ENCODE measurements at regions not wholly inside any gene's neighbourhood (a gene's known extent, or its start where the extent isn't known, plus 50 kb on each side); places are given as distances from the start of the nearest gene placed in this dataset.
"Not testable (repeated sequence)": the region's sequence is repeated elsewhere in the genome, so short reads cannot be mapped to it uniquely, and the experiment has no call there.

DNA sequence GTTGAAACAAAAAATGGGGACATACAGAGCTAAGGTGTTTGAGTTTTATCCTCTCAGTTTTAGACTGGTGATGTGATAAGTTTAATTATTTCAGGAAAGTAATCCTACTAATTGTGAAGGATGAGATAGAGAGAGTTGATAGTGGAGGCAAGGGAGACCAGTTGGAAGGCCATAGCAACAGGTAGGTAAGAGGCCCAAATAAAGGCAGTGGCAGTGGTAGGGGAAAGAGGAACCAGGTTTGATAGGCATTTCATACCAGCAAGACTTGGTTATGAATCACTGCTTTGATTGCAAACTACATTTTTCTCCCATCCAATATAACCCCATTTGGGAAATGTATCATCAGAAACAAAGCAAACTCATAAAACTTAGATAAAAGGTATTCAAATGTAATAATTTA, 63.1 kb upstream of the SH3GLB1 start:
- H3K4me1 ChIP-seq (ENCODE audit: low read length): no peaks in the 10 kb centered on the region
- no peaks in the 10 kb centered on the region for H4K20me1 ChIP-seq (ENCODE audit: insufficient read depth, low read length)
- no peak overlapping the region for H3K4me3 ChIP-seq (ENCODE audit: low read length)
- no peak overlapping the region for H3K27ac ChIP-seq (ENCODE audit: low read length)
- no peak overlapping the region for H2AFZ ChIP-seq (ENCODE audit: low read depth, low read length)
- H3K4me2 ChIP-seq (ENCODE audit: low read length): no peak overlapping the region
- no peaks in the 10 kb centered on the region for H3K79me2 ChIP-seq (ENCODE audit: low read length)
- no peaks in the 10 kb centered on the region for H3K27me3 ChIP-seq (ENCODE audit: low read depth, low read length)
- no peak overlapping the region for H3K9ac ChIP-seq (ENCODE audit: low read length)
- no peaks in the 10 kb centered on the region for H3K36me3 ChIP-seq (replicated peaks; ENCODE audit: low read depth, low read length)
- TF ChIP-seq EZH2phosphoT487 (IDR thresholded peaks at IDR 0.05; ENCODE audit: low read depth): no peak
- TF ChIP-seq, protein P1, sequence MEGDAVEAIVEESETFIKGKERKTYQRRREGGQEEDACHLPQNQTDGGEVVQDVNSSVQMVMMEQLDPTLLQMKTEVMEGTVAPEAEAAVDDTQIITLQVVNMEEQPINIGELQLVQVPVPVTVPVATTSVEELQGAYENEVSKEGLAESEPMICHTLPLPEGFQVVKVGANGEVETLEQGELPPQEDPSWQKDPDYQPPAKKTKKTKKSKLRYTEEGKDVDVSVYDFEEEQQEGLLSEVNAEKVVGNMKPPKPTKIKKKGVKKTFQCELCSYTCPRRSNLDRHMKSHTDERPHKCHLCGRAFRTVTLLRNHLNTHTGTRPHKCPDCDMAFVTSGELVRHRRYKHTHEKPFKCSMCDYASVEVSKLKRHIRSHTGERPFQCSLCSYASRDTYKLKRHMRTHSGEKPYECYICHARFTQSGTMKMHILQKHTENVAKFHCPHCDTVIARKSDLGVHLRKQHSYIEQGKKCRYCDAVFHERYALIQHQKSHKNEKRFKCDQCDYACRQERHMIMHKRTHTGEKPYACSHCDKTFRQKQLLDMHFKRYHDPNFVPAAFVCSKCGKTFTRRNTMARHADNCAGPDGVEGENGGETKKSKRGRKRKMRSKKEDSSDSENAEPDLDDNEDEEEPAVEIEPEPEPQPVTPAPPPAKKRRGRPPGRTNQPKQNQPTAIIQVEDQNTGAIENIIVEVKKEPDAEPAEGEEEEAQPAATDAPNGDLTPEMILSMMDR (IDR thresholded peaks at IDR 0.05; ENCODE audit: low read depth, low read length): no peak
- H3K9me3 ChIP-seq (ENCODE audit: insufficient read depth, low read length): no peaks in the 10 kb centered on the region

DNA sequence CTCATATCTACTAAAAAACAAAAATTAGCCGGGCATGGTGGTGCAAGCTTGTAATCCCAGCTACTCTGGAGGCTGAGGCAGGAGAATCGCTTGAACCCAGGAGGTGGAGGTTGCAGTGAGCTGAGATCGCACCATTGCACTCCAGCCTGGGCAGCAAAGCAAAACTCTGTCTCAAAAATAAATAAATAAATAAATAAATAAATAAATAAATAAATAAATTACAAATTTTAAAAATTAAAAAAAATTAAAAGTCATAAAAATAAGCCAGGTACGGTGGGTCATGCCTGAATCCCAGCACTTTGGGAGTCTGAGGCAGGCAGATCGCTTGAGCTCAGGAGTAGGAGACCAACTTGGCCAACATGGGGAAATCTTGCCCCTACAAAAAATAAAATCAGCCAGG, 59.7 kb upstream of the SH3GLB1 start:
- not testable (repeated sequence) for H3K27me3 ChIP-seq (ENCODE audit: low read depth, low read length); H3K9ac ChIP-seq (ENCODE audit: low read length); H3K79me2 ChIP-seq (ENCODE audit: low read length); H3K4me1 ChIP-seq (ENCODE audit: low read length); H3K9me3 ChIP-seq (ENCODE audit: insufficient read depth, low read length); H4K20me1 ChIP-seq (ENCODE audit: insufficient read depth, low read length); H3K4me2 ChIP-seq (ENCODE audit: low read length); H3K27ac ChIP-seq (ENCODE audit: low read length); H2AFZ ChIP-seq (ENCODE audit: low read depth, low read length); H3K36me3 ChIP-seq (replicated peaks; ENCODE audit: low read depth, low read length); H3K4me3 ChIP-seq (ENCODE audit: low read length)

DNA sequence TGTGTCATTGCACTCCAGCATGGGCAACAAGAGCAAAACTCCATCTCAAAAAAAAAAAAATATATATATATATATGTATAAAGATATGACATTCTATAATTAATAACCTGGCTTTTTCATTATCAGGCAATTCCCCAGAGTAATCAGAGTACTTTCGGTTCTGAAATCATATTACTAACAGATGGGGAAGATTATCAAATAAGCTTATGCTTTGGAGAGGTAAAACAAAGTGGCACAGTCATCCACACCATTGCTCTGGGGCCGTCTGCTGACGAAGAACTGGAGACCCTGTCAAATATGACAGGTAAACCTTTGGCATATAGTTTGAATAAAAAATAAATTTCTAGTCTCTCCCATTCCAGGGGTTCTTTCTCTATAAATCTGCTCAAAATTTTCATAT, 58.5 kb upstream of the SH3GLB1 start:
- H3K36me3 ChIP-seq (replicated peaks; ENCODE audit: low read depth, low read length): no peaks in the 10 kb centered on the region
- H2AFZ ChIP-seq (ENCODE audit: low read depth, low read length): no peak overlapping the region
- no peaks in the 10 kb centered on the region for H3K27me3 ChIP-seq (ENCODE audit: low read depth, low read length)
- H3K4me1 ChIP-seq (ENCODE audit: low read length): peaks cover 6% of the 10 kb centered on the region
- no peak overlapping the region for H3K4me3 ChIP-seq (ENCODE audit: low read length)
- H4K20me1 ChIP-seq (ENCODE audit: insufficient read depth, low read length): no peaks in the 10 kb centered on the region
- H3K4me2 ChIP-seq (ENCODE audit: low read length): no peak overlapping the region
- H3K9me3 ChIP-seq (ENCODE audit: insufficient read depth, low read length): no peaks in the 10 kb centered on the region
- TF ChIP-seq, protein P1 (IDR thresholded peaks at IDR 0.05; ENCODE audit: low read depth, low read length): no peak
- TF ChIP-seq EZH2phosphoT487 (IDR thresholded peaks at IDR 0.05; ENCODE audit: low read depth): no peak
- no peaks in the 10 kb centered on the region for H3K79me2 ChIP-seq (ENCODE audit: low read length)
- H3K27ac ChIP-seq (ENCODE audit: low read length): no peak overlapping the region
- no peak overlapping the region for H3K9ac ChIP-seq (ENCODE audit: low read length)

DNA sequence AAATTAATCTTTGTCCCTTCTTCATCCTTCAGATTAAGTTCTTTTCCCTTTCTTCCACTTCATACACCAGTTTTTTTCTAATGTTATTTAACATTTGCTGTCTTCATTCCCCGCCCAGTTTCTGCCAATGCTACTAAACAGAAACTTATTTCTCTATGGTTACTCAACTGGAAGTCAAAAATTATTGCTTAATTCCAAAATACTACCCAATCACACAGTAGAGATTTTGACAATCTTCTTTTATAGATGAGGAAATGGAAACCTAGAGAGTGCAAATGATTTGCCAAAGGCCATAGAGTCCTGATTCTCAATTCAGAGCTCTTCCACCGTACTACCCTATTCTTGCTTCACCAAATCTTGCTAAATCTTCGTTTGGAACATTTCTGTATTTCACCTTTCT, 58.1 kb upstream of the SH3GLB1 start:
- no peak overlapping the region for H3K9ac ChIP-seq (ENCODE audit: low read length)
- no peak overlapping the region for H3K4me2 ChIP-seq (ENCODE audit: low read length)
- no peak overlapping the region for H3K27ac ChIP-seq (ENCODE audit: low read length)
- H3K4me1 ChIP-seq (ENCODE audit: low read length): peaks cover 6% of the 10 kb centered on the region
- TF ChIP-seq, protein P1 (IDR thresholded peaks at IDR 0.05; ENCODE audit: low read depth, low read length): no peak
- no peak for TF ChIP-seq EZH2phosphoT487 (IDR thresholded peaks at IDR 0.05; ENCODE audit: low read depth)
- H3K36me3 ChIP-seq (replicated peaks; ENCODE audit: low read depth, low read length): no peaks in the 10 kb centered on the region
- no peaks in the 10 kb centered on the region for H3K27me3 ChIP-seq (ENCODE audit: low read depth, low read length)
- no peak overlapping the region for H3K4me3 ChIP-seq (ENCODE audit: low read length)
- no peaks in the 10 kb centered on the region for H3K9me3 ChIP-seq (ENCODE audit: insufficient read depth, low read length)
- no peak overlapping the region for H2AFZ ChIP-seq (ENCODE audit: low read depth, low read length)
- H4K20me1 ChIP-seq (ENCODE audit: insufficient read depth, low read length): no peaks in the 10 kb centered on the region
- no peaks in the 10 kb centered on the region for H3K79me2 ChIP-seq (ENCODE audit: low read length)

DNA sequence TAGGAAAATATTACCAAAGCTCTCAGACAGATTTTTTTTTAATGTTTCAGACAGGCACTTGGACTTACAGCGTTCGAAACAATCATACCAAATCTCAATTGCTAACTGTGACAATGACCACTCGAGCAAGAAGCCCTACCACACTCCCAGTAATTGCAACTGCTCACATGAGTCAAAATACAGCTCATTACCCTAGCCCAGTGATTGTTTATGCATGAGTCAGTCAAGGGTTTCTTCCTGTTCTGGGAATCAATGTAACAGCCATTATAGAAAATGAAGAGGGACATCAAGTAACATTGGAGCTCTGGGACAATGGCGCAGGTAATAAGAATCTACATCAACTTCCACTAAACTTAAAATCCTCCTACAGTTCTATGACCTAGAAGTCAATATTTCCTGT, 56.1 kb upstream of the SH3GLB1 start:
- Histone ChIP-seq H3K79me2 (ENCODE audit: low read length) (no peaks in the 10 kb centered on the region), H3K4me1 (ENCODE audit: low read length) (peaks cover 6% of the 10 kb centered on the region), H2AFZ (ENCODE audit: low read depth, low read length) (no peak overlapping the region), H4K20me1 (ENCODE audit: insufficient read depth, low read length) (no peaks in the 10 kb centered on the region), H3K9ac (ENCODE audit: low read length) (no peak overlapping the region), H3K4me3 (ENCODE audit: low read length) (no peak overlapping the region), H3K27me3 (ENCODE audit: low read depth, low read length) (no peaks in the 10 kb centered on the region), H3K36me3 (replicated peaks; ENCODE audit: low read depth, low read length) (no peaks in the 10 kb centered on the region), H3K4me2 (ENCODE audit: low read length) (peak overlapping the region; percentile 14; the same call in 1 of the 2 replicates), H3K9me3 (ENCODE audit: insufficient read depth, low read length) (no peaks in the 10 kb centered on the region), H3K27ac (ENCODE audit: low read length) (no peak overlapping the region)
- TF ChIP-seq, protein P1 (IDR thresholded peaks at IDR 0.05; ENCODE audit: low read depth, low read length): no peak
- TF ChIP-seq EZH2phosphoT487 (IDR thresholded peaks at IDR 0.05; ENCODE audit: low read depth): no peak
